ENCODE measurements at regions not wholly inside any gene's neighbourhood (a gene's known extent, or its start where the extent isn't known, plus 50 kb on each side); places are given as distances from the start of the nearest gene placed in this dataset.

DNA sequence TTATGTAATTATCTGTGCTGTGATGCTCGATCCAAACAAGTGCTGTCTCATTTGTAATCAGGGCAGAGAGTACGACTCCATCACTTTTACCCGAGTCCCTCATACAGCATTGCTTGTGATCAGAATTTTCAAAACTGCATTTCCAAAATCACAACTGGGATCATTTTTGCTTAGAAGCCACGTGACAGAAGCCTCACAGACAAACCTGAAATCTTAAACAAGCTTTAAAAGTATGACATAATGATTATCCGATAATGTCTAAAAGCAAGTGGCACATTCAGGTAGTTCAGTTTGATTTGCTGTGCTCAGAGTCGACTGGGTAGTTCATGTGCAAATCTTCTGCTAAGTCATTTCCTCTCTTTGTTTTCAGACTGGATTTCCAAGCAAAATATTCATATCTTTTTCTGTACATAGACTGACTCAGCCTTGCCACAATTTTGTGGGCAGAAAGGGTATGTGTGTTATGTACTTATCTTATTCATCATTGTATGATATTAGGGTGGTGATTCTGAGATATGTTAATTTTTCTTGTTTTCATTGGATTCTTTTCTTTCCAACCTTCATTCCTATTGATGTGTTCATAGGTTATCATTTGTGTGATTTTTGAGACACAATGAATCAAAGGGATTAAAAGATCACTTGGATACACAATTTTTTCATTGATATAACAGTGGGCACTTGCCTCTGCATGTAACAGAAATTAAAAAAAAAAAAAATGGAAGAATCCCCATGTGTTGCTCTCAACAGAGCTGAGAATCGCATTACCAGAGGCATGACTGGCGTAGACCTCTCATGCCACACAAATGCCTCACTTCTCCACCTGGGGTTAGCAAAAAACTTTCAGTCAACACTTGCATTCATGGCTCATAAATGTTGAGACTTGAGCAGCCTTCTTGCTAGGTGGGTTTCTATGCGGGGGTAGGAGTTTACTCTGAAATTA, 355.7 kb downstream of the LTN1 start:
- DNase-seq (ENCODE audit: missing footprints) (no peak), ATAC-seq (no peak)
- intact Hi-C loops (cut with DNase I): loop anchor here (5.0 kb wide), 2 partner anchors 100 to 115 kb away; no protein-coding TSS in a partner anchor

- DNase-seq (ENCODE audit: missing footprints) (no peak), ATAC-seq (no peak)
- intact Hi-C loops (cut with DNase I): loop anchor here (5.0 kb wide), 2 partner anchors 102 to 113 kb away; no protein-coding TSS in a partner anchor
Measured at GRCh38 chr21:28635541-28635940, 357.1 kb downstream of the LTN1 start.

DNA sequence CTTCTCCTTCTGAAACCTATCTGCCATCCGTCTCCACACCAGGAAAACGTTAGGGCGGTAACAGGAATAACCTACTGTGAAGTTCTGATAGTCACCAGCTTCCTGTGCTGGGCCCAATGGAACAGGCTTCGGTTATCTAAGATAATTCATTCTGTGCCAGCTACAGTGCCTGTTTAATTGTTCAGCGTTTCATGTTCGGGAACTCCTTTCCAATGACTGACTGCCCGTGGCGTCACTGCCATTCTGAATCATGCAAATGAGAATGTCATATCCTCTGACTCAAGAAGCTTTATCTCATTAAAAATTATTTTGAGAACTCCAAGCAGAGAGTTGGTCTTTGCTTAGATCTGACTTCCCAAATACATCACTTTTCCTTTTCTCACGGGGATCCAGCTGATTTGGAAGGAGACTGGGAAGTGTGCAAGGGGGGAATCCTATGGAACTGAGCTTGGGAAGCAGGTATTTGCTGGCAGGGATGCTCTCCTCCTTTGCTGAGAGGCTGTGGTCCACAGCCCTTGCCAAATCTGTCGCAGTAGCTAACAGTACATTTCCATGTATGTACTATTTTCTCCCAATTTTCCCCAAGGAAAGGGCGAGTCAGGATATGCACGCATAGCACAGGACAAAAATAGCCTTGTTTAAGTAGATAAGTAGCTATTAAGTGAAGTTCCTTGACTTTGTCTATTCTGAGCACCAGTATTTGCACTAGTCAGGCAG, 358.7 kb downstream of the LTN1 start:
- ATAC-seq (peak; percentile 47), DNase-seq (ENCODE audit: missing footprints) (no peak)
- intact Hi-C loops (cut with DNase I): no loop called here

GRCh38 chr21:28632755-28633408, 359.8 kb downstream of the LTN1 start:
- no peak for DNase-seq (ENCODE audit: missing footprints)
- ATAC-seq: peak; percentile 32
- intact Hi-C loops (cut with DNase I): no loop called here

DNA sequence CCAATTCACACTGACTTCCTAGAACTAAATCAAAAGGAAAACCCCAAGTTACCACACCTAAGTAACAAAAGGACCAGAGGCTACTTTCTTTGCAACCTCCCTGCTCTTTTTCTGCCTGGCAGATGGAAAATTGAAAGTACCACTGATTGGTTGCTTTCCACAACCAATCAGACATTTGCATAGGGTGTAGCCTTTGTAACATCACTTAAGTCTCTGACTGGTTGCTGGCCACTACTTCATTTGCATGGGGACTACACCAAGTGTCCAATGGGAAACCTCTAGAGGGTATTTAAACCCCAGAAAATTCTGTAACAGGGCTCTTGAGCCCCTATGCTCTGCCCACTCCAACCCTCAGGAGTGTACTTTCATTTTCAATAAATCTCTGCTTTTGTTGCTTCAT, 365.0 kb downstream of the LTN1 start:
- no peak for DNase-seq (ENCODE audit: missing footprints)
- ATAC-seq: no peak
- intact Hi-C loops (cut with DNase I): no loop called here

GRCh38 chr21:28627261-28627660, 365.4 kb downstream of the LTN1 start:
- ATAC-seq (no peak), DNase-seq (ENCODE audit: missing footprints) (no peak)
- intact Hi-C loops (cut with DNase I): no loop called here

- no peak for ATAC-seq
- intact Hi-C loops (cut with DNase I): no loop called here
- no peak for DNase-seq (ENCODE audit: missing footprints)
Measured at GRCh38 chr21:28624626-28625025, 368.1 kb downstream of the LTN1 start.

DNA sequence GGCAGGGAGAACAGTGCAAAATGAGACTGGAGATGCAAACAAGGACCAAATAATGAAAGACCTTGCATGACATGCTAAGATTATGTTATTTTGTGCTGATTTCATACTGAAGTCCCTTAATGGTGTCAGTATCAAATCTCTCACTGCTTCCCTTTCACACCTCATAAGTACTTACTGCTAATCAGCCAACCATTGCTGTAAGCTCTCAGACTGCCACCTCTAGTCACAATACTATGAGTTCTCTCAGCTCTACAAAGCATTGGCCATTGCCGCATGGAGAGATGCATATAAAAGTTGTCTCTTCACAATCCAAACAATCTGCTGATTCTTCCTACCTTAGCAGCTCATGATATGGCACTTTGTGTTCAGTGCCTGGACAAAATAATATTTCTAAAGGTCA, 375.4 kb downstream of the LTN1 start:
- DNase-seq (ENCODE audit: missing footprints): no peak
- intact Hi-C loops (cut with DNase I): no loop called here
- peak; percentile 68 for ATAC-seq

GRCh38 chr21:28615276-28615675, 377.4 kb downstream of the LTN1 start:
- no peak for DNase-seq (ENCODE audit: missing footprints)
- no peak for ATAC-seq

DNA sequence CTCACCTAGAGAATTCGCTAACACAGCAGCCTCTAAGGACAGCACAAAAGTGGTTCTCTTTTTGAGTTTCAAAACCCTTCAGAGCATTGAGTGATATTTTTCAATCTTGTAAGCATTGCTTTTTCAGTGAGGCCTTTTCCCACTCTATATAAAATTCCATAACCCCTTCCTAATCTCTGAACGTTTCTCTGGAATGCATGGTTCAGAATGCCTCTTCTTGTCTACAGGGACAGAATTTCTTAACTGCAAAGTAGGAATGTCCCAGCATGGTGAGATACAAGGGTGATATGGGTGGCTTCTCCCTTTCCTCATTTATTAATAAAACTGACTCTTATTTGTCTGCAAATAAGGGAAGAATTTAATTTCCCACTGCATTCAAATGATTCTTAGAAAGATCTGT, 377.9 kb downstream of the LTN1 start:
- no peak for DNase-seq (ENCODE audit: missing footprints)
- intact Hi-C loops (cut with DNase I): no loop called here
- ATAC-seq: no peak

More at GRCh38 chr21:28615276-28615675, 377.4 kb downstream of the LTN1 start:
- intact Hi-C loops (cut with DNase I): no loop called here

DNA sequence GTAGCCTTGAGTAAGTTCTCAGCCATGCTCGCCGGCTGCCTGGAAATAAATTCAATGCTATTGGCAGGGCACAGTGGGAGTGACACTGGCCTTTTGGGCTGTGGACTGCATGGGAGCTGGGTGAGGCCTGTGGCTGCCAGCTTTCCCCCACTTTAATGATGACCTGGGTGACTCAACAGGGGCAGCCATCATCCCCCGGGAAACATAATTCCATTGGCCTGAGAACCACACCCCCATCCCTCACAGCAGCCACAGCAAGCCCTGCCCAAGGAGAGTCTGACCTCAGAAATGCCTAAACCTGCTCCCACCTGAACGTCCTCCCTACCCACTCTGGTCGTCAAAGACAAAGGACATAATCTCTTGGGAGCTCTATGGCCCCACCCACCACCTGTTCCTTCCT, 384.0 kb downstream of the LTN1 start:
- intact Hi-C loops (cut with DNase I): no loop called here
- ATAC-seq: no peak
- no peak for DNase-seq (ENCODE audit: missing footprints)

DNA sequence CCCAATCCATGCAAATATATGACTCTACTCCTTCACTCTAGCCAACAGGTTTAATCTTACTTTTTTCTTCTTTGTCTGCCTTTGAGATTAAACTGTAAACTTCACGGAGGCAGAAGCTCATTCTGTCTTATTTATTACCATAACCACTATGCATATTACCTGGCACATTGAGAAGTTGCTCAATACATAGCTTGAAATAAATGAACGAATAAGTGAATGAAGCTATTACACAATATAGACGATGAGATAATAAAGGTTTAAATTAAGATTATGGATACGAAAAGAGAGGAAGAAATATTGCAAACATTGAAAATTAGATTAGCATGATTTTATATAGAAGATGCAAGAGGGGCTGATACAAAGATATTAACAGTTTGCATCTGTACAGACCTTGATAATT, 385.1 kb downstream of the LTN1 start:
- ATAC-seq (no peak), DNase-seq (ENCODE audit: missing footprints) (no peak)
- intact Hi-C loops (cut with DNase I): no loop called here

DNA sequence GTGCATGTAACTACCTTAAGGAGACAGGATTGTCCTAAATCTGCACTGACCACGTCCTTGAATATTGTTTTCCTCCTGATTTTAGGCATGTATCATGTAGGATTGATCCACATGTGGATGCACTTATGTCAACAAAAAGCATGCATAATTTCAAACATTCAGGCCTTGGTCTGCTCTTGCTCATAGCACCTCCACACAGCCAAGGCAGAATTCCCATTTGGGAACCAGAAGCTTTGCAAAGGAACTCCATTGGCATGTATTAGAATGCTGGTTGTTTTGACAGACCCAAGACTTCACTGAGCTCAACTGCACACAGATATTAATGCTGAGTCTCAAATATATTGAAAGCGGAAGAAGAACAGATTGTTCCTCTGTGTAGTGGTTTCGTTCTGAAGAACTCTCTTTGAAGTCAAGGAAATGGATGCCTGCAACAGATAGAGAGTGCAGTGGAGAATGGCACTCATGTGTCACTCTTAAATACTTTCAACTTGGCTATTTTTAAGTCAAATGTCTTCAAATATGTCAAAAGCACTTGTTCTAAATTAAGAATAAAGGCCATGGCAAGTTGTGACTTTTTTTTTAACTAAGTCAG, 387.6 kb downstream of the LTN1 start:
- peak; percentile 63 for ATAC-seq
- no peak for DNase-seq (ENCODE audit: missing footprints)
- intact Hi-C loops (cut with DNase I): no loop called here

GRCh38 chr21:28602546-28602945, 390.1 kb downstream of the LTN1 start:
- DNase-seq (ENCODE audit: missing footprints) (no peak), ATAC-seq (no peak)
- intact Hi-C loops (cut with DNase I): no loop called here

- ATAC-seq (peak; percentile 34), DNase-seq (ENCODE audit: missing footprints) (no peak)
- intact Hi-C loops (cut with DNase I): no loop called here
Measured at GRCh38 chr21:28598214-28598613, 394.5 kb downstream of the LTN1 start.

GRCh38 chr21:28592205-28592865, 400.3 kb downstream of the LTN1 start:
- ATAC-seq (no peak), DNase-seq (ENCODE audit: missing footprints) (no peak)
- intact Hi-C loops (cut with DNase I): no loop called here

DNA sequence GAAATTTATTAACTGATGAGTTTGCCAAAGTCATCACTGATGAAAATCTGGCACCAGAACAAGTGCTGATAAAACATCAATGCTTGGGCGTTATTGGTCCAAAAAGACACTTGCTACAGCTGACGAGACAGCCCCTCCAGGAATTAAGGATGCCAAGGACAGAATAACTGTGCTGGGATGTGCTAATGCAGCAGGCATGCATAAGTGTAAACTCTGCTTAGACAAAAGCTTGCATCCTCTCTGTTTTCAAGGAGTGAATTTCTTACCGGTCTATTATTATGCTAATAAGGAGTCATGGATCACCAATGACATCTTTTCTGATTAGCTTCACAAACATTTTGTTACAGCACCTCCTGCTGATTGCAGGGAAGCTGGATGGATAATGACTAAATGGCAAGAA, 402.0 kb downstream of the LTN1 start:
- intact Hi-C loops (cut with DNase I): no loop called here
- no peak for DNase-seq (ENCODE audit: missing footprints)
- ATAC-seq: no peak

DNA sequence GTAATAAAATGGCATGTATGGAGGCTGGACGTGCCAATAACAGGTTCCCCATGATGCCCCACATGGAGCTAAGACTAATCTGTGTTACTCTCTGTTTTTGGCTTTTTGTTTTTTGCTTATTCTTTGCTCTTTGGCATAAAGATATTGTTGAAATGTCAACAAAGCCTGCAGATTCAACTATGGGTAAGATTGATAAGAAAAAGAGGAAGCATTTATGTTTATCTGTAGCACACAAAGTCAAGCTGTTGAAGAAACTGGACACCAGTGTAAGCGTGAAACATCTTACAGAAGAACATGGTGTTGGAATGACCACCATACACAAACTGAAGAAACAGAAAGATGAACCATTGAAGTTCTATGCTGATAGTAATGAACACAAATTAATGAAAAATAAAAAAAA, 402.7 kb downstream of the LTN1 start:
- intact Hi-C loops (cut with DNase I): no loop called here
- DNase-seq (ENCODE audit: missing footprints) (no peak), ATAC-seq (no peak)

DNA sequence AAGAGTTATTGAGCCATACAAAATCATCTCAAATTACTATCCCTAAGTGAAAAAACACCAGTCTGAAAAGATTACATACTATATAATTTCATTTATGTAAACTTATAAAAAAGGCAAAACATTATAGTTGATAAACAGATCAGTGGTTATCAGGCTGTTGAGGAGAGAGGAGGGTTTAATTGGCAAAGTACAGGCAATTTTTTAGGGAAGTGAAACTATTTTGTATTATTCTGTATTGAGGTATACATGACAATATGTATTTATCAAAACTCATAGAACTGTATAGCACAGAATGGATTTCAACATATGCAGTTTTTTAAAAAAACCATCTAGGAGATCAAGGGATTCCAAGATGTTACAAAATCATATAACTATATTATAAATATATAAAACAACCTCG, 403.7 kb downstream of the LTN1 start:
- intact Hi-C loops (cut with DNase I): no loop called here
- no peak for ATAC-seq
- DNase-seq (ENCODE audit: missing footprints): no peak
